HFFc6 (cell line): ENCODE measurements at regions not wholly inside any gene's neighbourhood (a gene's known extent, or its start where the extent isn't known, plus 50 kb on each side); places are given as distances from the start of the nearest gene placed in this dataset.

Experiments
- DNase-seq: peaks from one replicate; pipeline ENCODE4 v3.0.0-alpha.2; 2018
- H3K27ac Mint-ChIP-seq: 2 replicates; pipeline ENCODE4 v1.8.0; 2020; ENCODE audit warnings: mild to moderate bottlenecking, mixed read lengths
- H3K27me3 Mint-ChIP-seq: 2 replicates; pipeline ENCODE4 v1.8.0; 2021; ENCODE audit warnings: mild to moderate bottlenecking, moderate library complexity, mixed read lengths; ENCODE audit not compliant: insufficient read depth
- H3K36me3 Mint-ChIP-seq: 2 replicates; pipeline ENCODE4 v1.8.0; 2021; ENCODE audit warnings: low read depth, mixed read lengths
- H3K4me1 Mint-ChIP-seq: 2 replicates; pipeline ENCODE4 v1.8.0; 2020; ENCODE audit warnings: low read depth, mixed read lengths
- H3K4me3 Mint-ChIP-seq: 2 replicates; pipeline ENCODE4 v1.8.0; 2020; ENCODE audit warnings: mild to moderate bottlenecking, moderate library complexity, mixed read lengths
- H3K9me3 Mint-ChIP-seq: 2 replicates; pipeline ENCODE4 v1.8.0; 2020; ENCODE audit warnings: mild to moderate bottlenecking, mixed read lengths
- TF ChIP-seq, protein P1 (sequence below): fragments of 200-600 bp; sonication (generic); IDR thresholded peaks from 2 replicates; pipeline ENCODE4 v1.5.0; 2021; ENCODE audit warnings: antibody characterized with exemption, mild to moderate bottlenecking

DNA sequence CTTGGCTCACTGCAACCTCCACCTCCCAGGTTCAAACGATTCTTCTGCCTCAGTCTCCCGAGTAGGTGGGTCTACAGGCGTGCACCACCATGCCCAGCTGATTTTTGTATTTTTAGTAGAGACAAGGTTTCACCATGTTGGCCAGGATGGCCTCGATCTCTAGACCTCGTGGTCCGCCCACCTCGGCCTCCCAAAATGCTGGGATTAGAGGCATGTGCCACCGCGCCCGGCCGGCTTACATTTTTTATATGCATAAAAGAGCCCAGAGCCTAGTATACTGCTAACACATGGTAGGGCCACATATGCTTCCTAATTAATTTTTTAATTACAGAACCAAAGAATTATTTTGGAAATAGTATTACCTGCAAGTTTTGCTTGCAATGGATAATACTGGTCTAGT is 1325.4 kb downstream of the PLA2G4A start:
- Mint-ChIP-seq H3K4me3 (no peak overlapping the region), H3K27ac (no peak overlapping the region), H3K4me1 (no peaks in the 10 kb centered on the region), H3K27me3 (0 out of 2 replicates have a peak, but pooled peaks cover 2% of the 10 kb centered on the region), H3K9me3 (no peaks in the 10 kb centered on the region), H3K36me3 (no peaks in the 10 kb centered on the region)
- DNase-seq: no peak
- TF ChIP-seq, protein P1, sequence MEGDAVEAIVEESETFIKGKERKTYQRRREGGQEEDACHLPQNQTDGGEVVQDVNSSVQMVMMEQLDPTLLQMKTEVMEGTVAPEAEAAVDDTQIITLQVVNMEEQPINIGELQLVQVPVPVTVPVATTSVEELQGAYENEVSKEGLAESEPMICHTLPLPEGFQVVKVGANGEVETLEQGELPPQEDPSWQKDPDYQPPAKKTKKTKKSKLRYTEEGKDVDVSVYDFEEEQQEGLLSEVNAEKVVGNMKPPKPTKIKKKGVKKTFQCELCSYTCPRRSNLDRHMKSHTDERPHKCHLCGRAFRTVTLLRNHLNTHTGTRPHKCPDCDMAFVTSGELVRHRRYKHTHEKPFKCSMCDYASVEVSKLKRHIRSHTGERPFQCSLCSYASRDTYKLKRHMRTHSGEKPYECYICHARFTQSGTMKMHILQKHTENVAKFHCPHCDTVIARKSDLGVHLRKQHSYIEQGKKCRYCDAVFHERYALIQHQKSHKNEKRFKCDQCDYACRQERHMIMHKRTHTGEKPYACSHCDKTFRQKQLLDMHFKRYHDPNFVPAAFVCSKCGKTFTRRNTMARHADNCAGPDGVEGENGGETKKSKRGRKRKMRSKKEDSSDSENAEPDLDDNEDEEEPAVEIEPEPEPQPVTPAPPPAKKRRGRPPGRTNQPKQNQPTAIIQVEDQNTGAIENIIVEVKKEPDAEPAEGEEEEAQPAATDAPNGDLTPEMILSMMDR: no peak

DNA sequence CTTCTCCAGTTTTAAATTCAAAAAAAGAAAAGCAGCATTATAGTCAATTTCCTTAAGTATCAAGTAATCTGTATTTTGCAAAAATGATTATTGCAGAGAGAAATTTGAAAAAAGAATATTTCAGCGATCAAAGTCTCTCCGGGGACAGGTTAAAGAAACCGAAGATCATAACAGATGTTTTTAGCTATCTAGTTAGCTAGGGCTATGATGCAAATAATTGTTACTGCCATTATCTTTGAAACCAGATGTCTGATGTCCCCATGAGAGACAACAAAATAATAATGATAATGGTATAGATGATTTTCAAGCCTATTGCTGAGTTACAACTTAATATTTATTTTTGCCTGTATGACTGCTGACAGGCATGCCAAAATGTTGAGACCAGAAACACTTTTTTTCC is 1326.0 kb downstream of the PLA2G4A start:
- Mint-ChIP-seq H3K27ac (no peak overlapping the region), H3K27me3 (0 out of 2 replicates have a peak, but pooled peaks cover 2% of the 10 kb centered on the region), H3K36me3 (no peaks in the 10 kb centered on the region), H3K9me3 (no peaks in the 10 kb centered on the region), H3K4me1 (no peaks in the 10 kb centered on the region), H3K4me3 (no peak overlapping the region)
- TF ChIP-seq, protein P1: no peak
- no peak for DNase-seq

DNA sequence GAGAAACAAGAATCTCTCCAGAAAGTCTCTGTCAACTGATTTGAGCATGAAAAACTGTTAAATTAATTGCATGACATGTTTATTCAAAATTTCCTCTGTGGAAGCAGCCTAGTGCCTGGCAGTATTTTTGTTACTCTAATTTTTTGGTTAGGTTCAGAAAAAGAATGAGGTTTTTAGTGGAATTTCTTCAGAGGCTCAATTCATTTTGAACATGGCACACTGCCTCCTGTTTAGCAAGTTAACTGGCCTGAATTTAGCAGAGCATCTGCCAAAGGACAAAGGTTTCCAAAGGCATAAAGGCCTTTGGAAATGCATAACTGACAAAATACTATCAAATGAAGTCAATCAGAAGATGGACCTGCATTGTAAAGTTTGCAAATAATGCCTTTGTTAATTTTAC is 1326.5 kb downstream of the PLA2G4A start:
- TF ChIP-seq, protein P1: no peak
- H3K4me3 Mint-ChIP-seq: no peak overlapping the region
- no peaks in the 10 kb centered on the region for H3K9me3 Mint-ChIP-seq
- no peak for DNase-seq
- H3K36me3 Mint-ChIP-seq: no peaks in the 10 kb centered on the region
- H3K27me3 Mint-ChIP-seq: 0 out of 2 replicates have a peak, but pooled peaks cover 2% of the 10 kb centered on the region
- H3K4me1 Mint-ChIP-seq: no peaks in the 10 kb centered on the region
- H3K27ac Mint-ChIP-seq: no peak overlapping the region

DNA sequence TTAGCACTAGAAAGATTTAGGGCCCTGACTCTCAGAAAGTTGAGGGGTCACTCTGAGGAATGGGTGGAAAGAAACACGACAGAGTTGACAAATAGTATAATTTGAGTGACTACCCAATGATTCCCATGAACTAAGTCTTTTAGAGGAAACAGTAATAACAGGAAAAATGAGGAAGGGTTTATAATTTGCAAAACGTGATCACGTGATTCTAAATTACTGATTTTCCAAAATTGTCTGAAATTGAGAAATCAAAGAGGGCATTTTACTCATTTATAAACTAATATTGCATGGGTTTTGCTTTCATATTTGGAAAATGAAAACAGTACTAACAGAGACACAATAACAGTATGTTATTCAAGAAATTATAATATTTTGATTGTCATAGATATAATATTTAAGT is 1335.7 kb downstream of the PLA2G4A start:
- no peaks in the 10 kb centered on the region for H3K4me1 Mint-ChIP-seq
- TF ChIP-seq, protein P1: no peak
- no peaks in the 10 kb centered on the region; the same call in 1 of the 2 replicates for H3K27me3 Mint-ChIP-seq
- H3K4me3 Mint-ChIP-seq: no peak overlapping the region
- DNase-seq: no peak
- no peaks in the 10 kb centered on the region for H3K36me3 Mint-ChIP-seq
- no peaks in the 10 kb centered on the region for H3K9me3 Mint-ChIP-seq
- H3K27ac Mint-ChIP-seq: no peak overlapping the region

DNA sequence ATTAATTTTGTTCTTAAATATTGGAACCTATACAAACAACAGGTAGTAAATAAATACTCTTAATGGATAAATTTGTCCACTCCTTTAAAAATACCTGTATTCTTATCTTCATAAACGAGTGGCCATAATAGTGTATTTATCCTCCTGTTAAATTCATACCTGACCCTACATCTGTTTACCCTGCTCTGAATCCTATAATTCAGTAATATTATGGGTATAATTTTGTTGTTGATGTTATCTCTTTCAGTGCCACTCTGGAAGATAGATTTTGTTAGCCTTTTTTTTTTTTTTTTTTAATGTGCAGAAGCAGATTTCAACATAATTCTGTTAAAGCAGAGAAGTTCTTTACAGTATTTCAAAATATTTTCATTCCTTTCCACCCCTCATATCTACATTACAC is 1337.9 kb downstream of the PLA2G4A start:
- no peaks in the 10 kb centered on the region for H3K4me1 Mint-ChIP-seq
- no peak overlapping the region for H3K4me3 Mint-ChIP-seq
- no peaks in the 10 kb centered on the region for H3K9me3 Mint-ChIP-seq
- no peaks in the 10 kb centered on the region for H3K36me3 Mint-ChIP-seq
- H3K27me3 Mint-ChIP-seq: no peaks in the 10 kb centered on the region; the same call in 1 of the 2 replicates
- TF ChIP-seq, protein P1: no peak
- DNase-seq: no peak
- no peak overlapping the region for H3K27ac Mint-ChIP-seq

DNA sequence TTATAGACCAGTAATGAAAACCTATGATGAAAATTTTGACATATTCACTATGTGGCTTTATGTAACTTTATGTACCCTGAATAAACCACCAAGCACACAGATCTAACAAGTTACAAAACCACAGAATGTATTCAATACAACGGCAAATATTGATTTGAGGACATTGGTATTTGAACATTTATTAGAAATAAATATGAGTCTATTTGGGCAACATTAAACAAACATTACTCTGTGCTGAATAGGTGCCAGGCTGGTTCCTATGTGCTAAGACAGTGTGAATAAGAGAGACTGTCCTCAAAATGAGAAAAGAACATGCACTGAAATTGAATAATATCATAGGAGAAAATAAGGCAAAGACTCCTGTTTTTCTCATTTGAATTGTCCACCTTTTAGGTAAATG is 1341.2 kb downstream of the PLA2G4A start:
- Mint-ChIP-seq H3K36me3 (no peaks in the 10 kb centered on the region), H3K27me3 (0 out of 2 replicates have a peak, but pooled peaks cover 5% of the 10 kb centered on the region), H3K4me1 (no peaks in the 10 kb centered on the region), H3K9me3 (no peaks in the 10 kb centered on the region), H3K4me3 (no peak overlapping the region), H3K27ac (no peak overlapping the region)
- TF ChIP-seq, protein P1: no peak
- no peak for DNase-seq
